CD4-positive, alpha-beta T cell treated with Interferon alpha-2 for 1 hour (primary cell): ENCODE measurements at regions not wholly inside any gene's neighbourhood (a gene's known extent, or its start where the extent isn't known, plus 50 kb on each side); places are given as distances from the start of the nearest gene placed in this dataset.

Experiments
- DNase-seq, 2 donors: peaks; one replicate each; pipeline ENCODE4 v3.0.0-alpha.2; 2020 to 2022

GRCh38 chr13:106382534-106382933 lies 152.9 kb downstream of the EFNB2 start:
- DNase-seq = no peak

DNA sequence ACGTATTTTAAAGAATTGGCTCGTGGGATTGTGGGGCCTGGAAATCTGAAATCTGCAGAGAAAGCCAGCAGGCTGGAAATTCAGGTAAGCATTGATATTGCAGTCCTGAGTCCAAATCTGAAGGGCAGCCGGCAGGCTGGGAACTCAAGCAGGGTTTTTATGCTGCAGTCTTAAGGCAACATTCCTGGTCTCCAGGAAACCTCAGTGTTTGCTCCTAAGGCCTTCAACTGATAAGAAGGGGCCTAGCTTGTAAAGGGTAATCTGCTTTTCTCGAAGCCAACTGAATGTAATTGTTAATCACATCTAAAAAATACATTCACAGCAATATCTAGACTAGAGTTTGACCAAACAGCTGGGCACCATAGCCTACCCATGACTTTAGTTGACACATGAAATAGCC lies 154.4 kb downstream of the EFNB2 start:
- no peak for DNase-seq

- DNase-seq = no peak
These were observed 157.4 kb downstream of the EFNB2 start for GRCh38 chr13:106377931-106378662.

GRCh38 chr13:106377341-106377740 lies 158.1 kb downstream of the EFNB2 start:
- DNase-seq = no peak

GRCh38 chr13:106376401-106377112 lies 158.9 kb downstream of the EFNB2 start:
- DNase-seq = no peak

- no peak for DNase-seq
These were observed 160.4 kb downstream of the EFNB2 start for GRCh38 chr13:106375085-106375484.

- no peak for DNase-seq
These were observed 160.8 kb downstream of the EFNB2 start for GRCh38 chr13:106374631-106375030.

- DNase-seq = no peak
These were observed 161.4 kb downstream of the EFNB2 start for GRCh38 chr13:106373989-106374572.

DNA sequence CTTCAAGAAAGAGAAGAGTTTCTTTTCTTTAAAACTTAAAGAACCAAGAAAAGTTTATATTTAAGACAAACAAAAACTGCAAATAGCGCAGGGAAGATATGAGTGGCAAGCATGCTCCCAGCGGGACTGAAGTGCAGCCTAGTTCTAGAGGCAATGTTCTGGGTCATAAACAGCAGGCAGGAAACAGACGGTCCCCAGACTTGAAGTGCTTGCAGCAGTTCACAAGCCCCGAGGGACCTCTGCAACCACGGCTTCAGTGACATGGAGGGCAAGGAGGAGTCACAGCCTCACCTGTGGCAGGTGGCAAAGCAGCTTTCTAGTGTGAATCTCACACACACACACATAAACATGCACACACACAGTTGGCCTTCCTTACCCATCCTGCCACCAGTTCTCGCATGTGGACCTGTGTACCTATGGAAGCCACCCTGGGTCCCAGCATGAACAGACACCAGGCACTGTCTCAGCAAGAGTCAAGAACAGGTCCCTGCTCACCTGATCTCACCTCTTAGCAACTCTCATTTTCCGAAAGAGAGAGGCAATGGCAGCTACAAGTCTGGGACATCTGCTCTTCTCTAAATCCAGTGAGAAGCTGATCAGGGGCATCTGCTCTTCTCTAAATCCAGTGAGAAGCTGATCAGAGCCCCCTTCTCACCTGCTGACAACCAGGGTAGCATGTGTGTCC lies 162.0 kb downstream of the EFNB2 start:
- no peak for DNase-seq

- no peak for DNase-seq
These were observed 163.0 kb downstream of the EFNB2 start for GRCh38 chr13:106372199-106373155.

- DNase-seq = no peak
These were observed 164.4 kb downstream of the EFNB2 start for GRCh38 chr13:106371024-106371423.

DNA sequence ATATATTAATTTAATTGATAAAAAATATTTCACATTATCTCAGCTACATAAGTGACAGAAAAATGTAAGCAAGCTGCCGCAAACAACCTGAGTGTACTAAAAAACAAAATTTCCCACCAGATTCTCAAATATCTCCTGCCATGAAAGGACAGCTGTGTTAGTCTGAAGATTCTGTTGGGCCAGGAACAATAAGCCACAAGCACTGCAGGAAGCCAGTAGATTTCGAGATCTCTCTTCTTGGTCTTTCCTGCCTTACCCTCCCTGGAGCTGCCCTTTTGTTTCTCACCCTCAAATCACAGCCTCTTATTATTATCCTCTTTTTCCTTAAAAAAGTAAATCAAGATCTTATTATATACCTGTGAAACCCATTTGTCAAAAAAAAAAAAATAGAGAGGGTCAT lies 165.6 kb downstream of the EFNB2 start:
- no peak for DNase-seq

GRCh38 chr13:106369091-106369490 lies 166.4 kb downstream of the EFNB2 start:
- DNase-seq = no peak

DNA sequence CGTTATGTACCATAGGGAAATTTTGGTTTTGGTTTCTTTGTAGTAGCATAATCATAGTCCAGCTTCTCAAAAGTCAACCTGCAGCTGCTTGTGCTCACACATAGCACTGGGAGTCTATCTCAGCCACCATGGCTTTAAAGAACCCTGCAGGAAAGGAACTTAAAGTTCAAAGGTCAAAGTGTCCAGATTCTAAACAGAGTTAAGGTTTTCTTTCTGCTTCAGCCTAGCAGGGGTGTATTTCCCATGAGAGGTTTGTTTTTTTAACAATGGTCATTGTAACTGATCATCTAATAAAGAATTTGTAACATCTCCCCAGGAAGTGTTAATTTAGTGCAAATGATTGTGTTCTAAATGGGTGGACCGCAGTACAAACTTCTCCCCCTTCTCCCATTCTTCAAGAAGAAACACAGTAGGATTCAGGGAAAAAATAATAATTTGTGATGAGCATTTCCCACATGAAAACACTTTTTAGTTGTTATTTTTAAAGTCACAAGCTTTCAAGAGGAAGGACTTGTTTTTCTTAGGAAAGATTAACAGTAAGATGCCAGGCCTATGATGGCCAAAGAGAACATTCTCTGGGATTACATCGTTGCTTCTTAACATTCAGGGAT lies 168.0 kb downstream of the EFNB2 start:
- no peak for DNase-seq

GRCh38 chr13:106362707-106363106 lies 172.8 kb downstream of the EFNB2 start:
- no peak for DNase-seq

- DNase-seq = no peak
These were observed 173.8 kb downstream of the EFNB2 start for GRCh38 chr13:106361621-106362020.

DNA sequence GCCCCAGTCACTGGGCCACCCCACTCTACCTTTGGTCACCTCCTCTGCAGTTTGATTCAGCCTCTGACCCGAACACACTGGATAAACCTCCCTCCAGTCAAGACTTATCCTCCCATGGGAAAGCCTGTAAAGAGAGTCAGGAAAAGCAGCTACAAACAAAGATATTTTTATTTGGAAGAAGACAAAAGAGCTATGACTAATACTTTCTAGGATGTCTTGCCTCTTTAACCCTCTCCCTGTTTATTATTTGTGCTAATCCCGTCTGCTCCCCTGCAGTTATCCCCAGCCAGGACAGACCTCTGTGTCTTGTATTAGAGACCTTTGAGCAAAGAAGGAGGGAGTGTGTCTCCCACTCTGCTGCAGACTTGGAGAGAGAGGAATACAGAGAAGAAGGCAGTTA lies 178.3 kb downstream of the EFNB2 start:
- no peak for DNase-seq

- no peak for DNase-seq
These were observed 179.6 kb downstream of the EFNB2 start for GRCh38 chr13:106355866-106356265.

GRCh38 chr13:106354961-106355360 lies 180.5 kb downstream of the EFNB2 start:
- DNase-seq = no peak

DNA sequence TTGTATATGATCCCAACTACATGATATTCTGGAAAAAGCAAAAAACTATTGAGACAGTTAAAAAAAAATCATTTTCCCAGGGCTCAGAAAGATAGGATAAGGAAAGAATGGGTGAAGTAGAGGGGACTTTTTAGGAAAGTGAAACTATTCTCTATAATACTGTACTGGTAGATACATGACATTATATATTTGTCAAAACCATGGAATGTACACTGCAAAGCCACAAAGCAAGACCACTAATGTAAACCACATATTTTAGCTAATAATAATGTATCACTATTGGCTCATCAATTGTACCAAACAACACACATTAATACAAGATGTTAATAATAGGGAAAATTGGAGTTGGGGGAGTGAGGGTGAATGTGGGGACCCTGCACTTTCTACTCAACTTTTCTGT lies 182.6 kb downstream of the EFNB2 start:
- DNase-seq = no peak

DNA sequence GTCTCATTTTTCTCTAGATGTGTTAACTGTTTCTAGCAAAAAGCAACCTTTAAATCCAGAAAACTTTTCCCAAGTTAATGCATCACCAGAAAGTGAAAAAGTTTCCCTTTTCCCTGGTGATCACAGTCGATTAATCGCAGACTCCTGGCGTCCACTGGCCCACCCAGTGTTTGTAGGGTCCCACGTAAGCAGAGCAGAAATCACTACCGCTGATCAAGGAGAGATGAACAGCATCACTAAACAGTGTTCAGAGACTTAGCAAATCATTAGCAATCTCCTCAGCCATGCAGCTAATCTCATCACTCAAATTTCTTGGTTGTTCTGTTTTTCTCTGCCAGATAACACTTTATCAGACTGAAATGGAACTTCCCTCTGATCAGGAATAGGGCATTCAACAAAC lies 184.2 kb downstream of the EFNB2 start:
- DNase-seq = no peak

- DNase-seq = no peak
These were observed 185.3 kb downstream of the EFNB2 start for GRCh38 chr13:106350208-106350607.
